Glomerular visceral epithelial cell (primary cell): ENCODE measurements at regions not wholly inside any gene's neighbourhood (a gene's known extent, or its start where the extent isn't known, plus 50 kb on each side); places are given as distances from the start of the nearest gene placed in this dataset.

ENCODE experiments used
- DNase-seq: peaks from one replicate; pipeline ENCODE4 v3.0.0-alpha.2; 2016; ENCODE audit errors: extremely low spot score

DNA sequence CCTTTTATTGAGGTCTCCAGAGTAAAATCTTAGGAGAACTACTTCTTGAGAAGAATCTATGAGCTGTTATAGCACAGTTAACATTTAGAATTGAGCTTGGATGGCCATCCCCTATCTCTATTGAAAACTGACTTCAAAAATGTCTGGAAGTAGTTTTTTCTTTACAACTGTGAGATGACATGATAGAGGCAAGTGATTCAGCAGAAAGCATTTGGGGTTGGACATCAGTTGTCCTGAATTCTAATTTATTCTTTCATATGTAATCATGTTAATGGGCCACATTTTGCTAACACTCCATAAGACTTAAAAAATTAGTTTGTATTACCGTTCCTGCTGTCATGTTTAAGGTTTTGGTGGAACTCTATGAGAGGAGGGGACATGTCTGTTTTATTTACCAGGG lies 237.0 kb upstream of the SLC14A2 start:
- DNase-seq = no peak

GRCh38 chr18:45378933-45379332 lies 236.3 kb upstream of the SLC14A2 start:
- no peak for DNase-seq

- no peak for DNase-seq
Observed at GRCh38 chr18:45379903-45380302, 235.4 kb upstream of the SLC14A2 start.

- no peak for DNase-seq
Observed at GRCh38 chr18:45381282-45381681, 234.0 kb upstream of the SLC14A2 start.

GRCh38 chr18:45383228-45383627 lies 232.0 kb upstream of the SLC14A2 start:
- DNase-seq = no peak

GRCh38 chr18:45384137-45384961 lies 230.9 kb upstream of the SLC14A2 start:
- DNase-seq = peak; percentile 54

DNA sequence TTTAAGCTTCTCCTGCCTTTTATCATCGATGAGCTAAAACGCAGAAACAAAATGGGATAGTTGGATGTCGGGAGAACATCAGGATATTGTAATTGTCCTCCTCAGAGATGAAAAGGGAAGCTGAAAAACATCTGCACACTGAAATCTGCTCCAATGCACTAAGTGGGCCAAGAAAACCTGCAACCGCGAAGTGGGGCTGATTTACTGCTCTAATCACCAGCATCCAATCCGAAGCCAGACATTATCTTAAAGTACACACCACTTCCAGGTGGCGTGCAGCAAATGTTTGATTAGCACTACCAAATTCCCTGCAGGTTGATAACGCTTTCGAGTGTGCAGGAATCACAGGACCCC lies 230.3 kb upstream of the SLC14A2 start:
- no peak for DNase-seq

- peak; percentile 3 for DNase-seq
Observed at GRCh38 chr18:45386041-45386655, 229.1 kb upstream of the SLC14A2 start.

DNA sequence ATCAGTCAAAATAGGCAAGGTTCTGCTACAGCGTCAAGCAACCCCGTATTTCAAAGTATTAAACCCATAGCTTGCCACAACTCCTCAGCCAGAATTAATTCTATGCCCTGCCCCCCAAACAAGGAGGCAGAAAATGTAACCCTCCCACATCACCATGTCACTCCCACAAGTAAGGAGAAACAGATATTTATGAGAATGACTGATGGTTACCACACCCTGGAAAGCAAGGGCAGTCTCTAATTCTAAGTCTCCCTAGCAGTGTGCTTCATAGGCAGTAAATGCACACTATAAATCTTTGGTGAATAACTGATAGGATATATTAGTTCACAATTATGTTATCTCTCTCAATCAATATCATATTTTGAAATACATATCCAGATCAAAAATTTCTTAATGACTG lies 228.0 kb upstream of the SLC14A2 start:
- DNase-seq = no peak

GRCh38 chr18:45398448-45398847 lies 216.8 kb upstream of the SLC14A2 start:
- DNase-seq = no peak

GRCh38 chr18:45399146-45399545 lies 216.1 kb upstream of the SLC14A2 start:
- no peak for DNase-seq

DNA sequence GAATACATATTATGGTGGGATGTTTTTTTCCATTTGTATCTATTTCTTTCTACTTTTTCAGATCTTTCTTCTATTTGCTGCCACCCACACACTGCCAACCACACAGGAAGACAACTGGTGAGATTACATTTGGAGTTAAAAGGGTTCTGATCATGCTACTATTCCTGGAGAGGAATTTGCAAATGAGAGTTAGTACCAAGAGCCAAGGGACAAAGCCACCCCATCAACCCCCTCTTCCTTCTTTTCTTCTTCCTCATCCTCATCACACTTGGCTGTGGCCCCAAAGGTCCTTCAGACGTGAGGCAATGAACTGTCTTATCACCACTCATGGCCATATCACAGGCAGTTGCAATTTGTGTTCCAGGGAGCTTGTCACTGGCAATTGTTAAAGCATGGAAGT lies 215.6 kb upstream of the SLC14A2 start:
- DNase-seq = no peak

DNA sequence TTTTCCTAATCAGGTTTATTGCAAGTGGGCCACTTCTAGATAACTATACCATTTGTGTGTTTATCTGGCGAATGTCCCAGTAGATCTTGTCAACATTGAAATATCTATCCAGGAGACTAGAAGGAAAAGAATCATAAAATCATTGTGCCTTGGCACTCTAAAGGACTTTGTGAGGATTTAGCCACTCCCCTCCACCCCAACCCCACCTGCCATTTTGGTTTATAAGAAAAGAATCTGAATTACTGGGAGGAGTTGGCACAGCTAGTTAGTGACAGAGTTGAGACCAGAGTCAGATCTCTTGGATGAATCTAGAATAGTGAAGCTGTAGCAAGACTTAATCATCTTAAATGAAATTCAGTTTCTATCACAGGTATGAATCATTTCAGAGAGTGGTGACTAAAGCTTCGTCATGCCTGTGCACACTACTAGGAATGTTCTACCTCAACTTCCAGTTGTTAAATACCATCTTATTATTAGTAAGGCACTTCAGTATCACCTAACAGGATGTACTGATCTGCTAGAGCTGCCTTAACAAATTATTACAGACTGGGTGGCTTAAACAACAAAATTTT lies 212.7 kb upstream of the SLC14A2 start:
- DNase-seq = peak; percentile 9

DNA sequence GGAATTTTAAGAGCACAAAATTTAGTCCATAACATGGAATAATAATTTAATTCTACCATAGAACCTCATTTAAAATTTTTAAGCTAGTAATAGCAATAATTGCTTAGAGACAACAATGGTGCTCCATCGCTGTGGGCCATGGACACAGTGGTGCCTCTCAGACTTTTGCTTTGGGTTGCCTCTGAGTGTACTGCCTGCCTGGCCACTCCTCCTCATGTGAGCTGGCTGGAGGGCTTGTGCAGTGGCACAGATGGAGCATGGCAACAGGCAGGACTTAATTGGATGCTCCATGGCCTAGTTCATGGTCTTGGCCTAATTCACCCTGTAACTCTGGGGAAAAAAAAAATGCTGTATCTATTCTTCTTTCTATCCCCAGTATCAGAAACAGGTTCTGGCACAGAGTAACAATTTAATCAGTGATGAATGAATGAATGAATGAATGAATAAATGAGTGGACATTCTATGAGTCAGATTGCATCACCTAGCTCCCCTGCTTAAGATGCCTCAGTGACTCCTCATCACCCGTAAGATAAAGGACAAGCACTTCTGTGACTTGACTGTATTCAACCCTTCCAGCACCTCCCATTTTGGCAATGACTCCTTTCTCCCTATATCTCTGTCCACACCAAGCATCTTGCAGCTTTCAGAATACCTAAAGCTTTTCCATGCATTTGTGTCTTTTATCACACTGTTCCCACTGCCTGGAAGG lies 211.8 kb upstream of the SLC14A2 start:
- DNase-seq = no peak

- no peak for DNase-seq
Observed at GRCh38 chr18:45408218-45408617, 207.1 kb upstream of the SLC14A2 start.

DNA sequence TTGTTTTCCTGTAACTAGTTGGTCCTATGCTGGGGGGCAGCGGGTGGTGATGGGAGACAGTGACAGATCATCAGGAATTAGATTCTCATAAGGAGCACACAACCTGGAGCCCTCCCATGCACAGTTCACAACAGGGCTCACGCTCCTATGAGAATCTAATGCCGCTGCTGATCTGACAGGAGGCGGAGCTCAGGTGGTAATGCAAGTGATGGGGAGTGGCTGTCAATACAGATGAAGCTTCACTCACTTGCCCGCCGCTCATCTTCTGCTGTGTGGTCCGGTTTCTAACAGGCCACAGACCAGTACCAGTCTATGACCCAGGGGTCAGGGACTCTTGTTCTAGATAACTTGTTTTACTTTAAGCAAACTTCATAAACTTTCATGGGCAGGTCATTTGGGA lies 205.3 kb upstream of the SLC14A2 start:
- no peak for DNase-seq

DNA sequence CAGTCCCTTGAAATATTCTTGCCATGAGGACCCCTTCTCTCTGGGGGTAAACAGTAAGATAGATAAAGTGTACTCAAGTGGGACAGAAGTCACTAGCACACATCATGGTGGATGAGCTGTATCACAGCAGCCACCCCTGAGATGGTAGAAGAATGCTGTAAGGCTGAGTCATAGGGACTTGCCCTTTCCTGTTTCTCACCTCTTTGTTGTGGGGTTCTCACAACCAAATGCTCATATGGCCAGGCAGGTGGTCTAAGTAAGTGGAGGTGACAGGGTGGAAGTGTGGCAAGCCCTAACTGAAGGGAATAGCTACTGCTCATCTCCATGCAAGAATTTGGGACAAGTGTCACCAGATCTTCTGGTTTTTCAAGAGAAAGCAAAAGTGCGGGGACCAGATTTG lies 202.7 kb upstream of the SLC14A2 start:
- no peak for DNase-seq

GRCh38 chr18:45413180-45413836 lies 202.0 kb upstream of the SLC14A2 start:
- no peak for DNase-seq

DNA sequence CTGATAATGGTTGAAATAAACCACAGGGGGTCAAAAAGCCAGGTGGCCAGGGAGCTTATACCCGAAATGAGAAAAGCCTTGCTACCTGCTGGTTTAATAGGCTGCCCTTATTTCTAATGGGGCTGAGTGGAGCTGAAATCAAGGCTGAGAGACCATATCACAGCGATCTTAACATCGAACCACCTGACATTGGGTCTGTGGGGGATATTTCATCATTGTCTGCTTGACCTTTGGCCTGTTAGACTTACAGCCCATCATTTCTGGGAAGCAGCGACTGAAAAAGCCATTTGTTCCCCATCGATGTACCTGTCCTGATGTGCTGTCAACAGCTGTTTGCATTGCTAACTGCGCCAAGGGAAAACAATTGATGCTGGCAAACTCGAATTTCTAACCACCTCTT lies 199.7 kb upstream of the SLC14A2 start:
- DNase-seq = no peak

GRCh38 chr18:45416168-45416567 lies 199.1 kb upstream of the SLC14A2 start:
- no peak for DNase-seq

- no peak for DNase-seq
Observed at GRCh38 chr18:45417392-45417791, 197.9 kb upstream of the SLC14A2 start.

- DNase-seq = no peak
Observed at GRCh38 chr18:45423659-45424058, 191.6 kb upstream of the SLC14A2 start.
